ENCODE measurements at regions not wholly inside any gene's neighbourhood (a gene's known extent, or its start where the extent isn't known, plus 50 kb on each side); places are given as distances from the start of the nearest gene placed in this dataset.

DNA sequence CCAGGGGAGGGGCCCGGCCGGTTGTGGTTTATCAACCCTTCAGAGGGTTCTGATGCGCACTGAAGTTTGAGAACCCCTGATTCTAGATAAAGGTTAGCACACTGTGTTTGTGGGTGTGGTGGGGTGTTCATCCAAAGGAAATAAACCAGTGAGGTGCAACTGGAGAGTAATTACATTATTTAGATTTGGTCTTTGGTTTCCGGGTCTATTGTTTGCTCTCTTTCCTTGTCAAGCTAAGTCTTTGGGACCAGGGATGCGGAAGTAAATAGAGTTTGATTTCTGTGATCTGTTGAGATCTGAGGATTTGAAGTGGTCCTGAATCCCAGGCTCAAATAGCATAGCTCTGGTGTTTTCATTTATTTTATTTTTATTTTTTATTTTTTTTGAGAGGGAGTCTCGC is 50.5 kb upstream of the CLMP start:
- Mint-ChIP-seq H3K27ac (ENCODE audit: low read depth, unreplicated experiment) (no peak overlapping the region), H3K4me3 (ENCODE audit: unreplicated experiment) (no peak overlapping the region), H3K36me3 (ENCODE audit: insufficient read depth, unreplicated experiment) (no peaks in the 10 kb centered on the region), H3K4me1 (ENCODE audit: insufficient read depth, unreplicated experiment) (peaks cover 5% of the 10 kb centered on the region), H3K27me3 (ENCODE audit: insufficient read depth, unreplicated experiment) (no peaks in the 10 kb centered on the region), H3K9me3 (ENCODE audit: unreplicated experiment) (no peaks in the 10 kb centered on the region)
- DNase-seq (ENCODE audit: unreplicated experiment) = no peak
- ChIA-PET POLR2A (interaction anchor here (0.7 kb wide), 1 partner anchor 42 kb away, joined by 3 read pairs; no protein-coding TSS in a partner anchor), CTCF (interaction anchor here (0.6 to 12.4 kb wide), 8 partner anchors 7 to 290 kb away, joined by 3 to 487 read pairs (median 9); no protein-coding TSS in a partner anchor)
- BruUV-seq (replicated peaks) = no TSS peak
- intact Hi-C loops (cut with micrococcal nuclease) = no loop called here
- TF ChIP-seq, protein P1, sequence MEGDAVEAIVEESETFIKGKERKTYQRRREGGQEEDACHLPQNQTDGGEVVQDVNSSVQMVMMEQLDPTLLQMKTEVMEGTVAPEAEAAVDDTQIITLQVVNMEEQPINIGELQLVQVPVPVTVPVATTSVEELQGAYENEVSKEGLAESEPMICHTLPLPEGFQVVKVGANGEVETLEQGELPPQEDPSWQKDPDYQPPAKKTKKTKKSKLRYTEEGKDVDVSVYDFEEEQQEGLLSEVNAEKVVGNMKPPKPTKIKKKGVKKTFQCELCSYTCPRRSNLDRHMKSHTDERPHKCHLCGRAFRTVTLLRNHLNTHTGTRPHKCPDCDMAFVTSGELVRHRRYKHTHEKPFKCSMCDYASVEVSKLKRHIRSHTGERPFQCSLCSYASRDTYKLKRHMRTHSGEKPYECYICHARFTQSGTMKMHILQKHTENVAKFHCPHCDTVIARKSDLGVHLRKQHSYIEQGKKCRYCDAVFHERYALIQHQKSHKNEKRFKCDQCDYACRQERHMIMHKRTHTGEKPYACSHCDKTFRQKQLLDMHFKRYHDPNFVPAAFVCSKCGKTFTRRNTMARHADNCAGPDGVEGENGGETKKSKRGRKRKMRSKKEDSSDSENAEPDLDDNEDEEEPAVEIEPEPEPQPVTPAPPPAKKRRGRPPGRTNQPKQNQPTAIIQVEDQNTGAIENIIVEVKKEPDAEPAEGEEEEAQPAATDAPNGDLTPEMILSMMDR (IDR thresholded peaks at IDR 0.05; ENCODE audit: unreplicated experiment) = no peak

Data from MCF 10A (cell line).